Right renal pelvis (tissue), 4 donors: ENCODE measurements at regions not wholly inside any gene's neighbourhood (a gene's known extent, or its start where the extent isn't known, plus 50 kb on each side); places are given as distances from the start of the nearest gene placed in this dataset.

Experiments
- DNase-seq, 4 donors: peaks; one replicate each; pipeline ENCODE4 v3.0.0-alpha.2; 2013; ENCODE audit warnings: low read depth in 4 of 4, low spot score in 3 of 4, missing footprints in 1 of 4

DNA sequence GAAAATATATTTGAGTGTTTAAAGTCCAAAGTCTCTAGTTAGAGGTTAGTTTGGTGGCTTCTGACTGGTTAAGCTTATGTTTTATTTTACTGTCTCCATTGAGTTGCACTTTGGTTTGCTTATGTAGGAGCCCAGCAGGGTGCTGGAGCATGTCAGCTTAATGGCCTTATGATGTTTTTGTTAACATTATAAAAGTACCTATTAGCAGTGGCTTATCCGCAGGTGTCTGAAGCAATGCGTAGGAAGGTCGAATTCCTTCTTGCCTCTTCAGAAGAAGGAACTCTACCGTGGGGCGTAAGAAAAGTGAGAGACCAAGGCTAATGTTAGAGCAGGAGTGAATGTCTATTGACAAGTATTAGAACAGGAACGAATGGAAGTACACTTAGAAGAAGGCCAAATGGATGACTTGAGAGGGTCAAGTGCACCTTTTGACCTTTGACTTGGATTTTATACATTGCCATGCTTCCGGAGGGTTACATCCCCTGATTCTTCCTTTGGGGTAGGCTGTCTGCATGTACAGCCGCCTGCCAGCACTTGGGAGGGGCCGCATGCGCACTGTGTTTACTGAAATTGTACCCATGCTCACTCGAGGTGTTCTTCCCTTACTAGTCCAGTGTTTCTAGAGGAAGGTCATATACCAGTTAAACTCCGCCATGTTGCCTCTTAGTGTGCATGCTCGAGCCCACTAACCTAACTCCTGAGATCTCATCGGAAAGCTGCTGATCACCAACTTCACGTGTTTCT is 793.9 kb upstream of the PCDH9 start:
- DNase-seq, result no peak

DNA sequence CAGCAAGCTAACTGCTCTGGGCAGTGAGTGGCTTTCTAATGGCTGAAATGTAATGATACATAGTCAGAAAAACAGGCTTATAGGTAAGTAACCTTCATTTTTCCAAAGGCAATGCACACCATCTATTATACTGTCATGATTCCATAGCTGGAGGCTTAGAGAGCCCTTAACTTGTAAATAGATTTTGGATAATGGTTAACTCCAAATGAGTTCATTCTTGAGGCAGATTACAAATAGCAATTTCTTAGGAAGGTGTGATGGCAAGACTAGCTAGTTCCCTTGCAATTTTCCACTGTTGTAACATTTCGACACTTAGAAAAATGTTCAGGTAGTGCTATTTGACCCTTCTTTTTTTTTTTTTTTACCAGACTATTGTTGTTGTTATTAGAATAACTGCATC is 789.8 kb upstream of the PCDH9 start:
- DNase-seq, result no peak

DNA sequence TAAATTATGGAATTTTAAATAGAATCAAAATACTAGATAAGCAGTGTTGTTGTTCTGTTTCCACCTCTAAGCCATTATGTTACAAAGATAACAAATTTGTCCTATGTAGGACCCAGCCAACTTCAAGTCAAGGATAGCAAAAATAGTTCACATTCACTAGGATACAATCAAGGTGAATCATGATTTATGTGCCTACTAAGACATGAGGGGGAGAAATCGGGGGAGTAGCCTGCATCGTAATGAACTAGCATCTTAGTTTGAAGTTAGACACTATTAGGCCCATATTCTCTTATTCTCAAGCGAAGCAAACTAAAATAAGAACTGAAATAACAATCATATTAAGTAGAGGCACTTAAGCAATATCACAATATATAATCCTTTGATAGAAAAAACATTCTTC is 779.4 kb upstream of the PCDH9 start:
- DNase-seq, result no peak

DNA sequence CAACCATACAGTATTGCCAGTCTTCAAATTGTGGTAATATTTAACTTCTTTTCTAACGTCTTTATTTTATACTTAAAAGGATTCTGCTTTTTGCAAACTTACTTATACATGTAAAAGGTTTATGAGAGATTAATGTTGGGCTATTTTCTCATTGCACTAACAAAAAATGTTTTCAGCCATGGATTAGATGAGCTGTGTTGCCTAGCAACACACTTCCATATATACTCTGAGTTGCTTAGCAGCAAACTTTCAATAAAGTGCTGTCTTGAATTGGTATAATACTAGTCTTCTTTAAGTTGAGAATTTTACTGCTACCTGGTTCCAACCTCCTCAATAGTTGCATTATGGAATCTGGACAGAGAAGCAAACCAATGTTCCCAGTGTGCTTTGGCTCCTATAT is 777.4 kb upstream of the PCDH9 start:
- DNase-seq, result no peak

DNA sequence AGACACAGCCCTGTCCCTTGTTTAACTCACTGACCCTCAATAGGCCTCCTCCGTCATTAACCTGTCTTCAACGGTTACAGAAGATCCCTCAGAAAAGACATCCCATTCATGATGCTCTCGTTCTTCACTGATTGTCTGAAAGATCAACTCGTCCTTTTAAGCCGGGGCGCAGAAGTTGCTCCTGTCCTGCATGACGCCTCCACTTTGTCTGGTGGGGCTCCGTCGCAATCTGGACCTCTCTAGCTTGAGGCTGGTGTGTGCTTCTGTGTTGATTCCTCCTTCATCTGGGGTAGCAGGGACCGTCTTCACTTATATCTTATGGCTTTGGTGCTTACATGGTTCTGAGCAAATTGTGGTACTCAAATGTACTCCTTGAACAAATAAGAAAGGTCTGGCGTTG is 766.0 kb upstream of the PCDH9 start:
- DNase-seq, result no peak

DNA sequence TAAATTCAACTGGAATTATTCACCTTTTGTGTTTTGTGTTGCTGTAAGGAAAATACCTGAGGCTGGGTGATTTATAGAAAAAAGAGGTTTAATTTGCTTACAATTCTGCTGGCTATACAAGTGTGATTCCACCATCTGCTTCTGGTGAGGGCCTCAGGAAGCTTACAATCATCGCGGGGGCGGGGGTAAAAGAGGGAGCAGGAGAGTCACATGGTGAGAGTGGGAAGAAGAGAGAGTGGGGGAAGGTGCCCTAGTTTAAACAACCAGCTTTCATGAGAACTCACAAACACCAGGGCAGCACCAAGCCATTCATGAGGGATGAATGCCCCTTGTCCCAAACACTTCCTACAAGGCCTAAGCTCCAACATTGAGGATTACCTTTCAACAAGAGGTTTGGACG is 760.7 kb upstream of the PCDH9 start:
- DNase-seq, result no peak

DNA sequence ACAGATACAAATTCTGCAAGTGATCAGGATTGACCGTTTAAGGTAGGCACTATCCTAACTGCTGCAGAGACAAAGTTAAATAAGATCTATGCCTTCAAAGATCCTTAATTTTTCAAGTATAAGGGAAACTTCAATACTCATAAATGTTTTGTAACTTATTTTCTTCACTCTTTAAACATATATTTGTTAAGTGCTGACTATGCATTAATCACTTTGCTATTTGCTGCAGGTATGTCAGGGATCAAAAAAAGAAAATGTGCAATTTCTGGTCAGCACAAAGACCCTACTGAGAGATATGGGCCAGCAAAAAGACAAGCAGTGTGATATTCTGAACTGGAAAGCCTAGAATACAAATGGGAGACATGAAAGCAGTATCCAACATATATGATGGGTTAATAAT is 756.1 kb upstream of the PCDH9 start:
- DNase-seq, result no peak

DNA sequence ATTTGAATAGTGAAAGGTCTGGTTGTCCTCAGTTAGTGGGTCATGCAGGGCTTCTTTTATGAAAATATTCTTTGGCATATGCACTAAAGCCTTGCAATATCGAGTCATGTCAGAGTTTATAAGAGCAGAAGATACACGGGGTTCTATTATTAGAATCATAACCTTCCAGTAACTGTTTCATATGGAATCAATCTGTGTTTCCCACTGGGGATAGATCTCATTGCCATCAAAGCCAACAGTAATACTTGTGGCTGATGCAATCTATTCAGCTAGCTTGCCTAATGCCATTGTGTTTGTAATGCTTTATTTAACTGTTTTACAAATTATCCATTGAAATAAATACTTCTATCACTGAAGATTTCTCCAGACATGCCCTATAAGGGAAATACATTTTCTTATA is 746.9 kb upstream of the PCDH9 start:
- DNase-seq, result no peak

DNA sequence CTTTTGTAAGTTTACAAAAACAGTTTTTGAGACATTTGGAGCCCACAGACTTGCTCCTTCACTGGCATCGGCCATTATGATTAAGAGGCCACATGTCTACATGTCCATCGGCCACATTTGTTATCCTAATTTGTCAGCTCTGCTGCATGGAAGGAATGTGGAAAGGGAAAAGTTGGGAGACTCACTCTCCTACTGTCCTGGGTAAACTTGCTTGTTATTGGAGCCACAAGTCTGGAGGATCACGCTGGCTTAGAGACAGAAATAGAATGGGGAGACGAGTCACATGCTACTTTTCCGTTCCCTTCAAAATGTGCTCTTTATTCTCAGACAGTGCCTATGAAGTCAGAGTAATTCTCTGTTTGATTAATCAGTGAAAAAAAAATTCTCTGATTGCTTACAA is 741.2 kb upstream of the PCDH9 start:
- DNase-seq, result no peak

DNA sequence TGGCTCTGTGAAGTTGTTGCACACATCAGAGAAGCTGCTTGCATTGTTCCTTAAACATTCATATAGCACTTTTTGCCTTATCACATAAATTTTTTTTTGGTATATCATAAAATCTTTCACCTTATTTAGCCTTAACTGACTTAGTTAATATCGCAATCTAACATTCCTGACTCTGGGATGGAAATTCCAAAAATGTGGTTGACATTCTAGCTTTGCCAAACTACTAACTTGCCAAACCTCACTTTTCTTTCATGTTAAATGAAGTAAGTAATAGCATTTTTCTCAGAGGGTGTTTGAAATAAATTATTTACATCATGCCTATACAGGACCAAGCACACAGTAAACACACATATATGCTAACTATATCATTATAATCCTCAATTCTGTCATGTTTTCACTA is 736.9 kb upstream of the PCDH9 start:
- DNase-seq, result no peak

DNA sequence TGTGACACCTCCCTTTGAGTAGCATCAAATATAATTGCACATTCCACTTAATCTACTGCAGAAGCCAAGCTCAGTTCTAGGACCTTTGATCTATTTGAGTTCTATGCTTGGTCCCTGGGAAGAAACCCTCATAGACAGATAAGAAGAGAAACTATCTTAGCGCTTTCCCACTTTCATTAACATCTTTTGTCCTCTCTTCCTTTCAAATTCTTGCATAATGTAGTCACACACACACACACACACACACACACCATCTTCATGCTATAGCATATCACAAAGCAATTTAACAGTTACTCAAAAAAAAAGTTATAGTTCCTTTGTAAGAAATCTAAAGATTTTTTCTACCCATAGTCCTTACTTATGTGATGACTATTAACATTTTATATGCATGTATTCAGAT is 735.9 kb upstream of the PCDH9 start:
- DNase-seq, result no peak

DNA sequence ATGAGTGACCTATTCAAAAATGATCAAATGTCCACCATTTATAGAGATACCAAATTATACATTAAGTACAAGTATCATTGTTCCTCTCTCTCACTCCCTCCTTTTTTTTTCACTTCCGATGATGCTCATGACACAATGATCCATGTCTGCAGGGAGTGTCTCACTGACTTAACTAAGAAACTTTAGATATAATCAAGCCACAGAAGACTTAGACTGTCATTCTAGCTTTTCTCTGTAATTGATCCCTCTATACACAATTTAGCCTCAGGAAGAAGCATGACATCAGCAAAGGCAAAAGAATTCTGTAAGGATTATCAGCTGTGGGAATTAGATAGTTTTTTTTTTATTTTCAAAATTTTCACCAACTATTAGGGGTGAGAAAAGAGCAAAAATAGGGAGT is 734.9 kb upstream of the PCDH9 start:
- no peak for DNase-seq

DNA sequence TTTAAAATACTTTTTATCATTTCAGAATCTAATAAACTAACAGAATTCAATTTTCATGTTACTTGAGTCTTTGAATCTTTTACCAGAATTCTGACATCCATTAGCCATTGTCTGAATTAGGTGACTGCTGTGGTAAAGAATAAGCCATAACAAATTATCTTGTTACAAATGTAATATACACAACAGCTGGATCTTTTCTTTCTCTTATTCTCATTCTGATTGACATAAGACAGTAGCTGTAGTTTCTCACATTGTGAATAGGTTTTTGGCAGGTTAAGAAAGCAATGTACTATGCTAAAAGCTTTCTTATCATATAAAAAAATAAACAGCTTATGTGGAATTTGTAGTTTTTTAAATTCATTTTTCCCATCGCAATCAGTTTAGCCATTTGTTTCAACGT is 734.0 kb upstream of the PCDH9 start:
- DNase-seq, result no peak

DNA sequence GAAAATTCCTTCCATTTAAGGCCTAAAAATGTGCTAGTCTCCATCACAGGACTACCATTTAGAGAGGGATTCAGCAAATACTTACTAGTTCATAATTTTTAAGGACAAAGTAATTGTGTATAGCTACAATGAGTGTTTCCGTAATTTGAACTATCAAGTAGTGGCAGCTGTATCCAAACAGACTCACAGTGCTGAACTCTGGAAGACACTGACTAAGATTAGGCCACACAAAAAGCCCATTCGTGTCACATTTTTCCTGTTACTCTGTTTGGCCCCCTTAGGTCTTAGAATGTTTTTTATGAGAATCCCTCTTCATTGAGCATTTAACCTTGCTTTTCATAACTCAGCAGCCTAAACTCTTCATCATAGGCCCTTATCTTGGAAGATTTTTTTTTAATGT is 731.2 kb upstream of the PCDH9 start:
- no peak for DNase-seq

DNA sequence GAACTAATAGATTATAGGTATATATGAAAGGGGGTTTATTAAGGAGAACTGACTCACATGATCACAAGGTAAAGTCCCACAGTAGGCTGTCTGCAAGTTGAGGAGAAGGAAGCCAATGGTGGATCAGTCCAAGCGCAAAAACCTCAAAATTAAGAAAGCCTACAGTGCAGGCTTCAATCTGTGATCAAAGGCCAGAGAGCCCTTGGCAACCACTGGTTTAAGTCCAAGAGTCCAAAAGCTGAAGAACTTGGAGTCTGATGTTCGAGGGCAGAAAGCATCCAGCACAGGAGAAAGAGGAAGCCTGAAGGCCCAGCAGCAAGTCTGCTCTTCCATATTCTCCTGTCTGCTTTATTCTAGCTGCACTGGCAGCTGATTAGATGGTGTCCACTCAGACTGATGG is 721.3 kb upstream of the PCDH9 start:
- no peak for DNase-seq

DNA sequence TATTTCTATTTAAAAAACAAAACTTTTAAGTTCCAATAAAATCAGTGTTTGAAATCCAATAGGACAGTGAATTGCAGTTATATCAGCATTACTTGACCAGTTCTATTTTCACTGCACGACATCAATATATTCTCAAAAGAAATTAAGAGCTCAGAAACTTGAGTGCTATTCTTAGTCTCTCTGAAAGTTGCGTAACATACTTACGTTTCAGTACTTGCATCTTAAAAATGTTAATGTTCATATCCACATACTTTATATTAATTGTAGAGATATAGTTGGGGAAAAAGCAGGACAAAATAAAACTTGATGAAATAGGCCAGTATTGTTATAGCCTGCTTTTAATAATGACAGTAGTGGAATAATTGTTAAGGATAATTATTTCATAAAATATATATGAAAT is 720.5 kb upstream of the PCDH9 start:
- DNase-seq, result no peak

DNA sequence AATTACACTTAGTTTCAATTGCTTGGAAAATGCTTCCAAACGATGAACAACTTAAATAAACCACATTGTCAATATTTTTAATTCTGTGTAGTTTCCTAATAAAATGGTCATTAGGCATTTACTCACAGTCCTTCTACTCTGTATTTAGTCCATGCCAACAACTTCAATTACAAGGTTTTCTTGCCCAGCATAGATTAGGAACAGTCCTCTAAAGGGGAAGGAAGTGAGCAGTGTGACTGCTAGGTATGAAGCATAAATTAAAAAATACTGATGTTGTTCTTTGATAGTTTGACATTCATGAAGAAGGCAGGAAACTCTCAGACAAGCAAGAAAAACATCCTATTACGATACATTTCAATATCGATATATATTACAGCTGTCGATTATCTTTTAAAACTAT is 716.0 kb upstream of the PCDH9 start:
- DNase-seq, result no peak

DNA sequence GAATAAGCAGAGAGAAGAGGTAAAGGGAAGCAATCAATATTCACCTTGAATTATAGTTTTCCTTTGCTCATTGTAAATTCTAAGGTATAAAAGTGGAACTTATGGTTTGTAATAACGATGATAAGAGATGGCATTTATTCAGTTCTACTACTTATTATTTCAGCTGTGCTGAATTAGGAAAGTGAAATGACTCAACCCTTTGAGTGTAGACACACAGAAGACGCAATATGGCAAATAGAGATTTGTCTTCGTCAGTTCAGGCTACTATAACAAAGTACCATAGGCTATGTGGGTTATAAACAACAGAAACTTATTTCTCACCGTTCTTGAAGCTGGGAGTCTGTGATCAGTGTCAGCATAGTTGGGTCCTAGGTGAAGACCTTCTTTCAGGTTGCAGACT is 713.0 kb upstream of the PCDH9 start:
- DNase-seq, result no peak

DNA sequence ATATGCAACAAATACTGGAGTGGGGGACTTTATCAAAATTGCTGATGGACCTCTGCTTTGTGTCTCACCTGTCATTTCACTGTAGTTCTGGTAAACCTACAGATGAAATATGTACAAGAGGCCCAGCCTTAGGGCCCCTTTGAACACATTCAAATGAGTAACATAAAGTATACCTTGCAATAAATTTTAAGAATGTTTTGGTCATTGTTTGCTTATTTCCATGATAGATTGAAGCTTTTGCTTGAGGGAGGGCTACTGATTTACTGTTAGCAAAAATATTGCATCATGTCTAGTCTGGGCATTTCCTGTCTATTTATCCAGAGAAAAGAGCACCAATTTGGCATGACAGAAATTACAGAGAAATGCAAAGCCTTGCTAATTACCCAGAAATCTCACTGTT is 705.5 kb upstream of the PCDH9 start:
- DNase-seq, result no peak

DNA sequence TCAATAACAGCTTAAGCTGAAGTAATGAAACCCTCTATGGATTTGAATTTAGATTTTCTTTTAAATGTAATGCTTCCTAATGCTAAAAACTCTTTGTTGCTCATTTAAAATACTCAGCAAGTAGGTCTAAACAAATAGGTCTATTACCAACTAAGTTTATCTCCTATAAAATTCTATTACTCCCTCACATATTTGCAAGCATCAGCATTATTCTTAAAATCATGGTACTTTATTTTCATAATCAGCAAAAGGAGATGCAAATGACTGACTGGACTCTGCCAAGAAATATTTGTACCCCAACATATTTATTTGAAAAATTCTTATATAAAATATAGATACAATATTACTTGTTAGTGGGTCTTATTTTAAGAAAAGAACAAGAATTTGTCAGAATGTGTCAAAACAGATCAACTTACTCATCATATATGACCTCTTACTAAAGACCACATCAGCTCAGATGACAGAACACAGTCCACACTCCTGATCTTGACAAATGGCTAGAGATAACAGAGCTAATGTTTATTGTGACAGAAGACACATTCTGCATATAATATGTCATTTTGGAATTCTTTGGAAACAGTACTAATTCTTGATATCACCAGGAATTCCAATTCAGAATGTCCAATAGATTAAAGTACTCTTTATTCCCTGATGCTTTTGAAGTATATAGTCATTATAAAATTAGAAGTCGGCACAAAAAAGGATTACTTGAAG is 704.6 kb upstream of the PCDH9 start:
- no peak for DNase-seq

DNA sequence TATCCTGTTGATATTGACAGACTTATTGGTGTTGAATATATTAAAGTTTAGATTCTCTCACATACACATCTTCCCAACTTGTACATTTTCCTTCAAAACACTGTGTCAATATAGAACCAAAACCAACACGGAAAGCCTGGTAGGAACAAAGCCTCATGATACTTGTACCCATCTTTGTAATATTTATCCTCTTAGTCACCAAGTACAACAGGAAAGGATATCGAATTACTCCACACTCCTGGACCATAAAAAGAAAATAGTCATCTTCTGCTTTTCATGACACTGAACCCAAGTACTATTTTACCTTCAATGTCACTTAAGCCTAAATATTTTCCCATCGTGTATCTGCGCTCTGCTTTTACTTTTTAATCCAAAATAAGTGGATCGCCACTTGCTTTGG is 702.9 kb upstream of the PCDH9 start:
- DNase-seq, result no peak

DNA sequence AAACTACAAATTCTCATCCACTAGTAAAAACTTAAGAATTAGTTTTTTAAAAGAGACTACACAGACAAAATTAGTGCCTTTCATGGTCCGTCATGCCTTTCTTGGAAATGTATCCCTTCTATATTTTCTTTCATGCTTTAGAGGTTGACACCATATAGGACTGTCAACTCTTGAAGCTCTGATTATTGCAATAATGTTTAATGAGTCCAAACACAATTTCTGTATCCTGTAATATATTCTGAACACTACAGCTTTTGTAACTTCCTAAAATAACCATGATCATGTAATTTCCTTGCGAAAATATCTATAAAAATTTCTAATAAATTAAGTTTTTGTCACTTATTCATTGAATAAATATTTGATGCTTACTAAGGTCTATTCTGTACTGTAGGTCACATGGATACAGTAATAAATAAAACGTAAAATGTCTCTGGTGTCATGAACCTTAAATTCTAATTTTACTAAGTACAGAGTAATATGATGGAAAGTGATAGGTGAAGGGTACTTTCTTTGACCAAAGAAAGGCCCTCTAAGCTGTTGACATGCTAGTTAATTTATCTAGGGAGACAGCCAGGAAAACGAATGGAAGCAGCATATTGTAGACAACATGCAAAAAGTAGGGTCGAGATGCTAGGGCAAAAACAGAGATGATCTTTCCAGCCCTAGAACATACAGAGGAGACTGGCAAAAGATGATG is 687.3 kb upstream of the PCDH9 start:
- no peak for DNase-seq
